Upper lobe of right lung (tissue), 1 donor: ENCODE measurements at regions not wholly inside any gene's neighbourhood (a gene's known extent, or its start where the extent isn't known, plus 50 kb on each side); places are given as distances from the start of the nearest gene placed in this dataset.

ENCODE experiments used
- ATAC-seq: fragments of 200-7000 bp; cut with Tn5 transposase; one replicate; pipeline ENCODE4 v1.9.1; 2020; ENCODE audit warnings: mild to moderate bottlenecking, moderate library complexity
- DNase-seq: peaks from one replicate; pipeline ENCODE4 v3.0.0-alpha.2; 2020
- H3K27ac ChIP-seq: fragments of 200-600 bp; one replicate; pipeline ENCODE4 v1.8.0; 2022
- H3K27me3 ChIP-seq: fragments of 200-600 bp; one replicate; pipeline ENCODE4 v1.8.0; 2022; ENCODE audit warnings: mild to moderate bottlenecking
- H3K36me3 ChIP-seq: fragments of 200-600 bp; one replicate; pipeline ENCODE4 v1.8.0; 2022
- H3K4me1 ChIP-seq: fragments of 200-600 bp; one replicate; pipeline ENCODE4 v1.8.0; 2022
- H3K4me3 ChIP-seq: fragments of 200-600 bp; one replicate; pipeline ENCODE4 v1.8.0; 2022; ENCODE audit warnings: mild to moderate bottlenecking
- H3K9me3 ChIP-seq: fragments of 200-600 bp; one replicate; pipeline ENCODE4 v1.8.0; 2022
- intact Hi-C: fragments of 100-400 bp; cut with DNase I; formaldehyde crosslinking; loops from one replicate; pipeline ENCODE4 v1.11.0; 2022
- TF ChIP-seq, protein P1 (sequence below): fragments of 200-600 bp; IDR thresholded peaks from one replicate; pipeline ENCODE4 v1.8.0; 2022; ENCODE audit warnings: antibody characterized with exemption
- donor health status: DM: no; HTN: yes; CAD: no; lungs with severe emphysema.

DNA sequence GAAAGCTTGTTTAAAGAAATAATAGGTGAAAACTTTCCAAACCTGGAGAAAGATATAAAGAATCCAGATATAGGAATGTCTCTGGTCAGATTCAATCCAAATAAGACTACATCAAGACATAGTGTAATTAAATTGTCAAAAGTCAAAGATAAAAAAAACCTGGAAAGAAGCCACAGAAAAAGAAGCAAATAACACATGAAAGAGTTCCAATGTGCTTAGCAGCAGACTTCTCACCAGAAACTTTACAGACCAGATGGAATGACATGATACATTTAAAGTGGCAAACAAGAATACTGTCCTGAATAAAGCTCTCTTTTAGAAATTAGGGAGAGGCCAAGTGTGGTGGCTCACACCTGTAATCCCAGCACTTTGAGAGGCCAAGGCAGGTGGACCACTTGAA, 1039.9 kb downstream of the KCNT2 start:
- H3K27me3 ChIP-seq, result no peaks in the 10 kb centered on the region
- no peak for DNase-seq
- TF ChIP-seq, protein P1, sequence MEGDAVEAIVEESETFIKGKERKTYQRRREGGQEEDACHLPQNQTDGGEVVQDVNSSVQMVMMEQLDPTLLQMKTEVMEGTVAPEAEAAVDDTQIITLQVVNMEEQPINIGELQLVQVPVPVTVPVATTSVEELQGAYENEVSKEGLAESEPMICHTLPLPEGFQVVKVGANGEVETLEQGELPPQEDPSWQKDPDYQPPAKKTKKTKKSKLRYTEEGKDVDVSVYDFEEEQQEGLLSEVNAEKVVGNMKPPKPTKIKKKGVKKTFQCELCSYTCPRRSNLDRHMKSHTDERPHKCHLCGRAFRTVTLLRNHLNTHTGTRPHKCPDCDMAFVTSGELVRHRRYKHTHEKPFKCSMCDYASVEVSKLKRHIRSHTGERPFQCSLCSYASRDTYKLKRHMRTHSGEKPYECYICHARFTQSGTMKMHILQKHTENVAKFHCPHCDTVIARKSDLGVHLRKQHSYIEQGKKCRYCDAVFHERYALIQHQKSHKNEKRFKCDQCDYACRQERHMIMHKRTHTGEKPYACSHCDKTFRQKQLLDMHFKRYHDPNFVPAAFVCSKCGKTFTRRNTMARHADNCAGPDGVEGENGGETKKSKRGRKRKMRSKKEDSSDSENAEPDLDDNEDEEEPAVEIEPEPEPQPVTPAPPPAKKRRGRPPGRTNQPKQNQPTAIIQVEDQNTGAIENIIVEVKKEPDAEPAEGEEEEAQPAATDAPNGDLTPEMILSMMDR, result no peak
- H3K4me1 ChIP-seq, result no peaks in the 10 kb centered on the region
- no peak overlapping the region for H3K4me3 ChIP-seq
- no peaks in the 10 kb centered on the region for H3K9me3 ChIP-seq
- H3K36me3 ChIP-seq, result no peaks in the 10 kb centered on the region
- no peak for ATAC-seq
- H3K27ac ChIP-seq, result no peak overlapping the region
- intact Hi-C loops, result no loop called here

DNA sequence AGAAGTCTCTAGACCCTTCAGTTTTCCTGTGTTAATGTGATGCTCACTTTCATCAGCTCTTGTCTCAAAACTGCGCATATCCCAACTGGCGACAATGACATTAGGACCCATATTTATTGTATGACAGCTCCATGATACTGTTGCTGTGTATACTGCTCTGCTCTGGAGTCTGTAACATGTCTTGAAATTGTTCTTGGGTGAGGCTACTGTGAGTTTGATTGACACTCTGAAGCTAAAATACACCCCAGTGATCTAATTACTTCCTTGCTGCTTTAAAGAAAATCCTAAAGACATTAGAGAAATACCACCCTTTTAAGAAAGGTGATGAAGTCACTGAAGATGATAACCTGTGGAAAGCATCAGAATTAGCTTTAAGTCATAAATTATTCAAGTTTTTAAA, 1046.2 kb downstream of the KCNT2 start:
- no peaks in the 10 kb centered on the region for H3K27me3 ChIP-seq
- intact Hi-C loops, result no loop called here
- no peaks in the 10 kb centered on the region for H3K4me1 ChIP-seq
- H3K4me3 ChIP-seq, result no peak overlapping the region
- no peaks in the 10 kb centered on the region for H3K36me3 ChIP-seq
- DNase-seq (no peak), ATAC-seq (no peak)
- H3K27ac ChIP-seq, result no peak overlapping the region
- TF ChIP-seq, protein P1, result no peak
- no peaks in the 10 kb centered on the region for H3K9me3 ChIP-seq

DNA sequence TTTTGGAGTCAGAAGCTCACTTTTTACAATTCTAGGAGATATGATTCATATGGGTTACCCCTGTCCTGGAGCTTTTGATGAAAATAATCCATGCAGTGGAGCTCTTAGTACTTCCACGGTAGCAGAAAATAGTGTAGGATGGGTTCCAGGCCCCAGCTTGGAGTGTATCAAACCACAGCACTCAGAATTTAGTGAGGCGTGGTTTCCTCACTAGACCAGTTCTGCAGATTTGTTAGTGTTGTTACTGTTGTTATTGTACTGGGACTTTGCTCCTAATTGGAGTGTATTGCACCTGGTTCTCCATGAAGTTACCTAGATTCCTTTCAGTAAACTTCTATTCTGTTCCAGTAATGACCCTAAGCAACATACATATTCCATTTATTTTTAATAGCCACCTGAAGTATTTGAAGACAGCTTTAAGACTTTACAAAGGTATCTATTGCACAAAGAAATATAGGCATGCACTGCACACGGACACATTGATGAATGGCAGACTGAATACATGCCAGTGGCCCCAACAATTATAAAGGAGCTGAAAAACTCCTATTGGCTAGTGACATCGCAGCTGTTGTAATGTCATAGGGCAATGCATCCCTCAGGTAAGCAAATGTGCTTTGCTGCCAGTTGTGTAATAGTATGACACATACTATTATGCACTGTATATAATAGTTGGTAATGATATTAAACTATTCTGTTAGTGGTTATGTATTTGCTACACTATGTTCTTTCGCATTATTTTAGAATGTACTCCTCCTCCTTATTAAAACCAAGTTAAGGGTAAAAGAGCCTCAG, 1058.0 kb downstream of the KCNT2 start:
- TF ChIP-seq, protein P1, result no peak
- H3K27ac ChIP-seq, result no peak overlapping the region
- no peaks in the 10 kb centered on the region for H3K4me1 ChIP-seq
- ATAC-seq, result no peak
- DNase-seq, result no peak
- no peaks in the 10 kb centered on the region for H3K27me3 ChIP-seq
- no peak overlapping the region for H3K4me3 ChIP-seq
- intact Hi-C loops, result no loop called here
- no peaks in the 10 kb centered on the region for H3K9me3 ChIP-seq
- no peaks in the 10 kb centered on the region for H3K36me3 ChIP-seq

DNA sequence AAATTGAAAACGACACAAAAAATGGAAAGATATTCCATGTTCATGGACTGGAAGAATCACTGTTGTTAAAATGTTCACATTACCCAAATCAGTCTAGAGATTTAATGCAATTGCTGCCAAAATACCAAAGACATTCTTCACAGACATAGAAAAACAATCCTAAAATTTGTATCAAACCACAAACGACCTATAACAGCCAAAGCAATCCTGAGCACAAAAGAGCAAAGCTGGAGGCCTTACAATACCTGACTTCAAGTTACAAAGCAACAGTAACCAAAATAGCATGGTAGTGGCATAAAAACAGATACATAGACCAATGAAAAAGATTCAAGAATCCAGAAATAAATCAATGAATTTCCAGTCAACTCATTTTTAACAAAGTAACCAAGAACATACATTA, 1077.3 kb downstream of the KCNT2 start:
- ATAC-seq (no peak), DNase-seq (no peak)
- Histone ChIP-seq H3K9me3 (no peaks in the 10 kb centered on the region), H3K27ac (no peak overlapping the region), H3K36me3 (no peaks in the 10 kb centered on the region), H3K4me1 (no peaks in the 10 kb centered on the region), H3K4me3 (no peak overlapping the region), H3K27me3 (no peaks in the 10 kb centered on the region)
- TF ChIP-seq, protein P1, result no peak
- intact Hi-C loops, result no loop called here

DNA sequence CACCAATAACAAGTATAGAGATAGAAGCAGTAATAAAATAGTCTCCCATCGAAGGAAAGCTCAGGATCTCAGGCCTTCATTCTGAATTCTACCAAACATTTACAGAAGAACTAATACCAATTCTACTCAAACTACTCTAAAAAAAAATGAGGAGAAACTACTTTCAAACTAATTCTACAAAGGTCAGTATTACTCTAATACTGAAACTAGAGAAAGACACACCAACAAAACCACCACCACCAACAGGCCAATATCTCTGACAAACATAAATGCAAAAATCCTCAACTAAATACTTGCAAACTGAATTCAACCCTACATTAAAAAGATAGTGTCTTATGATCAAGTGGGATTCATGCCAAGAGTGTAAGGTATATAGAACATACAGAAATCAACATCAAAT, 1078.4 kb downstream of the KCNT2 start:
- no peaks in the 10 kb centered on the region for H3K4me1 ChIP-seq
- ATAC-seq, result no peak
- no peaks in the 10 kb centered on the region for H3K27me3 ChIP-seq
- TF ChIP-seq, protein P1, result no peak
- no peak overlapping the region for H3K27ac ChIP-seq
- H3K9me3 ChIP-seq, result no peaks in the 10 kb centered on the region
- no peaks in the 10 kb centered on the region for H3K36me3 ChIP-seq
- no peak for DNase-seq
- no peak overlapping the region for H3K4me3 ChIP-seq
- intact Hi-C loops, result no loop called here

DNA sequence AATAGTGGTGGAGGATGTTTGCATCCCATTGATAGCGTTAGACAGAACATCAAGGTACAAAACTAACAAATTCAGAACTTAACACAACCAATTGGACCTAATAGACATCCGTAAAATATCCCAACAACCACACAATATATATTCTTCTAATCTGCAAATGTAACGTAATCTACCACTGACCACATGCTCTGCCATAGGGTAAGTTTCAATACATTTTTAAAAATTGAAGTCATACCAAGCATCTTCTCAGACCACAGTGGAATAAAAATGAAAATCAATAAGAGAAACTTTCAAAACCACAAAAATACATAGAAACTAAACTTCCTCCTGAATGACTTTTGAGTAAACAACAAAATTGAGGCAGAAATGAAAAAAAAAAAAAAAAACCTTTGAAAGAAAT, 1087.5 kb downstream of the KCNT2 start:
- H3K27ac ChIP-seq, result no peak overlapping the region
- TF ChIP-seq, protein P1, result no peak
- no peak overlapping the region for H3K4me3 ChIP-seq
- DNase-seq (no peak), ATAC-seq (no peak)
- H3K27me3 ChIP-seq, result no peaks in the 10 kb centered on the region
- no peaks in the 10 kb centered on the region for H3K9me3 ChIP-seq
- no peaks in the 10 kb centered on the region for H3K36me3 ChIP-seq
- no peaks in the 10 kb centered on the region for H3K4me1 ChIP-seq
- intact Hi-C loops, result no loop called here
